ENCODE measurements at regions not wholly inside any gene's neighbourhood (a gene's known extent, or its start where the extent isn't known, plus 50 kb on each side); places are given as distances from the start of the nearest gene placed in this dataset.

GRCh38 chr3:61451841-61452240, 109.5 kb upstream of the PTPRG start:
- TF ChIP-seq CTCF (IDR thresholded peaks at IDR 0.05 in 8 of 11, conservative IDR thresholded peaks at IDR 0.05 in 3 of 11) (no peak), POLR2A (IDR thresholded peaks at IDR 0.05) (no peak), POLR2AphosphoS5 (IDR thresholded peaks at IDR 0.05) (no peak)

All from spleen (tissue), 7 donors.